ENCODE measurements at regions not wholly inside any gene's neighbourhood (a gene's known extent, or its start where the extent isn't known, plus 50 kb on each side); places are given as distances from the start of the nearest gene placed in this dataset.

DNA sequence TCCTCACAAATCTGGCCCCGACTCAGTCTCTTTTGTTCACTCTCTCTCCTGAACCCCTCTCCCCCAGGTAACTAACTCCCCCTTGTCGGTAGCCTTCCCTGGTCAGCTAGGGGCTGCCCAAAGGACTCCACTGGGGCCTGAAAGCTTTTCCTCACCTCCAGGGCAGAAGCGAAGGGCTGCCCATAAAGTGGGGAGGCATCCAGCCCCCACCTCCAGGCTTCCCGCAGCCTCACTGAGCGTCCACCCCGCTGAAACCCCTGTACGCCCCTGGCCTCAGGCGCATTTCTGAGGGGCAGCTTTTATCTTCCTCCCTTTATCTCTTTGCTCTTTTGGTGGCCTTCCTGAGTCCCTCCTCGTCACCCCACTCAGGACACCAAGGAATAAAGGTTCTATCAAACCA lies 249.3 kb downstream of the CYP26B1 start:
- no peak for TF ChIP-seq BHLHE40 (IDR thresholded peaks at IDR 0.05; ENCODE audit: borderline replicate concordance)
- TF ChIP-seq HDGF (IDR thresholded peaks at IDR 0.05; ENCODE audit: borderline replicate concordance): no peak
- no peak for TF ChIP-seq FOXA1 (IDR thresholded peaks at IDR 0.05)
- no peak for TF ChIP-seq ELF4 (IDR thresholded peaks at IDR 0.05)
- TF ChIP-seq TARDBP (IDR thresholded peaks at IDR 0.05): no peak
- TF ChIP-seq SP1 (IDR thresholded peaks at IDR 0.05): no peak
- TF ChIP-seq SUZ12 (IDR thresholded peaks at IDR 0.05): no peak
- no peak for TF ChIP-seq CTBP1 (IDR thresholded peaks at IDR 0.05; ENCODE audit: borderline replicate concordance)

Measured in HEK293T (cell line).